H7 (cell line): ENCODE measurements at regions not wholly inside any gene's neighbourhood (a gene's known extent, or its start where the extent isn't known, plus 50 kb on each side); places are given as distances from the start of the nearest gene placed in this dataset.

Experiments used
- DNase-seq: peaks from one replicate; pipeline ENCODE4 v3.0.0; 2012
- H3K27me3 ChIP-seq: 2 replicates; pipeline ENCODE4 v1.6.0; 2011; ENCODE audit warnings: mild to moderate bottlenecking, low read length; ENCODE audit not compliant: control insufficient read depth, insufficient read depth
- H3K36me3 ChIP-seq: replicated peaks from 2 replicates; pipeline ENCODE4 v1.5.1; 2011; ENCODE audit warnings: low read length; ENCODE audit not compliant: control insufficient read depth, insufficient read depth
- H3K4me3 ChIP-seq: 2 replicates; pipeline ENCODE4 v1.5.1; 2011; ENCODE audit warnings: low read depth, mild to moderate bottlenecking, control low read depth, low read length, moderate library complexity; ENCODE audit not compliant: insufficient read depth

DNA sequence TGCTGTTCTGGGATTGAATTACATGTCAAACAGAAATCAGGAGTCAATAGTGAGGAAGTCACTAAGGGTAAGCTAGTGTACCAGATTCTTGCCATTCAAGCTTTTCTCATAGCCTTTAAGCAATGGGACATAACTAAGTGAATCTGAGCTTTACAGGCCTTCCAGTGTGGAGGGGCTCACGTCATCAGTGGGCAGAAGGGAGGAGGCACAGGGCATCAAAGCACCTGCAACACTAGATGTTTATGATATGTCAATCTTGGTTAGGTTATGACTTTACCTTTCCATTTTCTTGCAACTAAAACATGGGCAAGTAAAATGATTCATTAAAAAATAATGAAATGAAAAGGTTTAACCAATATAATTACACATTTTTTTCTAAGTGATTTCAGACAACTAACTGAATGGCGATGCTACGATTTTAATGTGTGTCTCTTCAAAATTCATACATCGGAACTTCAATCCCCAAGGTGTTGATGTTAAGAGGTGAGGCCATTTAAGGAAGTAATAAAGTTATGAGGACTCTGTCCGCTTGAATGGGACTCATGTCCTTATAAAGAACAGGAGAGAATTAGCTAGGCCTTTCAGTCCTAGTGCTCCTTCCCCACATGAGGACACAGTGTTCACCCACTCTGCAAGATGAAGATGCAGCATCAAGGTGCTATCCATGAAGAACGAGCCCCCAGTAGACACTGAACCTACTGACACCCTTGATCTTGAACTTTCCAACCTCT, 1169.2 kb upstream of the NXPH2 start:
- Histone ChIP-seq H3K36me3 (no peaks in the 10 kb centered on the region), H3K4me3 (no peak overlapping the region), H3K27me3 (no peaks in the 10 kb centered on the region)
- DNase-seq: no peak

DNA sequence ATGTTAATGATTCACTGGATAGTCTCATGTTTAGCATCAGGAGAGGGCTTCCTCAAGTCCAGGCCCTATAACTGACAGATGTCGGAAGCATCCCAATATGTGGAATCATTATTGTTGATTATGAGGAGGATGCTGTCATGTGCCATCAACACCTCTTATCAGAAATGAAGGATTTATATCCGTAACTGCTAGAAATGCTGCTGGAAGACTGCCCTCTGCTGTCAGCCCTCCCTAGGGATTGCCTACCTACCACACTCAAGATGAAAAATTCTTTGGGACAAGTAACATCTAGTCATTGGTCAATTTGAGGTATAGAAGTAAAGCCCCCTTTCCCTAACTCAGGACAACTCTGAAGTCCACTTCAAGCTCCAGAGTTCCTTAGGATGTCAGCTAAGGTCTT, 1166.5 kb upstream of the NXPH2 start:
- H3K4me3 ChIP-seq: no peak overlapping the region
- no peaks in the 10 kb centered on the region for H3K36me3 ChIP-seq
- DNase-seq: peak; percentile 11
- no peaks in the 10 kb centered on the region for H3K27me3 ChIP-seq

DNA sequence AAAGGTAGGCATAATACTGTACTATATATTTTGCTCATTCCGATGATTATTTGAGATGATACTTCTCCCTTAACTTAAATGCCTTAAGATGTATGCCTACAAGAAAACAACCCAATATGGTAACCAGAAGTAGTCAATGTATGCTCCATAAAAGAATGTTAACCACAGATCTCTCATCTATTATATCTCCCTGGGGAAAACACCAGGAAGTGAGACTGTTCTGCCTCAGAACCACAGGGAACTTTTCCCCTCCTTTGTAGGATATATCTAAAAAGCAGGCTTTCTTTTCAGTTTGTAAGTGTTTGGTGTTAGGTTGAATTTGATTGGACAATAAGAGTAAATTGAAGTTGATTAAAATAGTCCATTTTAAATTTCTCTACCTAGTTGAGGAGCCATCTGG, 1160.5 kb upstream of the NXPH2 start:
- H3K4me3 ChIP-seq: no peak overlapping the region
- no peaks in the 10 kb centered on the region for H3K36me3 ChIP-seq
- no peak for DNase-seq
- H3K27me3 ChIP-seq: no peaks in the 10 kb centered on the region

DNA sequence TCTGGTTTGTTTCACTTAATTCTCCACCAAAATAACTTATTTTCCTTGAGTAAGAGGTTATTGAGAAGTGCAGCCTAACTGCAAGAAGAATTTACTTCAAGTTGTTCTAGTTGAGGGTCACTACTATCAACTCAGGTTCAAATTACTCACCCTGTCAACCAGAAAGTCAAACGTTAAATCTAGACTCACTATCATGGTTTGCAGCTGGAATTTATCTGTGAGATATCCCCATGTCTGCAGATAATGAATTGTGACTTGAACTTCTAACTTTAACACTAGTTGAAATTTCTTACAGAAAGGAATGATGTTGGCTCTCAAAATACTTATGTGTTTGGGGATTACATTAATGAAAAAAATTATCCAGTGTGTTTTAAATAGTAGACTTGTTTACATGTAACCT, 1145.7 kb upstream of the NXPH2 start:
- no peak overlapping the region for H3K4me3 ChIP-seq
- no peaks in the 10 kb centered on the region for H3K36me3 ChIP-seq
- no peak for DNase-seq
- H3K27me3 ChIP-seq: no peaks in the 10 kb centered on the region

DNA sequence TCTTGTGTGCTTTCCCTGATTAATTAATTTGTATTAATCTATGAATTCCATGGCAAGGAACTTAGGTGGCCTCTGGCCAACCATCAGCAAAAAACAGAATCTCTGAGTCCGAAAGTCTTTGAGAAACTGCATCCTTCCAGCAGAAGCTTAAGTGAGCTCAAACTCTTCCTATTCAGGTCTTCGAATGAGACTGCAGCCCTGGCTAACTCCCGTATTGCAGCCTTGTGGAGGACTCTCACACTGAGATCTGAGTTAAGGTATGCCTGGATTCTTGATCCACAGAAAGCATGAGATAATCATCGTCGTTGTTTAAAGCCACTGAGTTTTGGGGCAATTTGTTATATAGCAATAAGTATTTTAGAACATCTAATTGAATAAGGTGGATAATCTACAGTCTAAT, 1143.9 kb upstream of the NXPH2 start:
- DNase-seq: peak; percentile 5
- Histone ChIP-seq H3K27me3 (no peaks in the 10 kb centered on the region), H3K4me3 (no peak overlapping the region), H3K36me3 (no peaks in the 10 kb centered on the region)

DNA sequence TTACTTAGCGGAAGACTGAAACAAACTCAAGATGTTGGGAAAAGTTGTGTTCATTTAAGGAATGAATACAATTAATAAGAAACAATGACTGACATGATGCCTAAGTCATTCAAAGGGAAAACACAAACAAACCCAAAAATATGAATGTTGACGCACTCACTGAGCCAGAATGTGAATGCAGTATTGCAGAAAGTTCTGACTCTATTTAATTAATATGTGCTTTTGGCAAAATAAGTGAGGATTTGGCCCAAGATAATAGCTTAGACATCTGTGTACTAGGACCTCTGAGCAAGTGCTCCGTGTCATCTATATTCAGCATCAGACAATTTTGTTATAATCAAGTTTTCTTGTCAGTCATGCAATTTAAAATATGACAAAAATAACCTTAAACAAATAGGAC, 1138.8 kb upstream of the NXPH2 start:
- no peak for DNase-seq
- H3K36me3 ChIP-seq: no peaks in the 10 kb centered on the region
- H3K4me3 ChIP-seq: no peak overlapping the region
- H3K27me3 ChIP-seq: no peaks in the 10 kb centered on the region

DNA sequence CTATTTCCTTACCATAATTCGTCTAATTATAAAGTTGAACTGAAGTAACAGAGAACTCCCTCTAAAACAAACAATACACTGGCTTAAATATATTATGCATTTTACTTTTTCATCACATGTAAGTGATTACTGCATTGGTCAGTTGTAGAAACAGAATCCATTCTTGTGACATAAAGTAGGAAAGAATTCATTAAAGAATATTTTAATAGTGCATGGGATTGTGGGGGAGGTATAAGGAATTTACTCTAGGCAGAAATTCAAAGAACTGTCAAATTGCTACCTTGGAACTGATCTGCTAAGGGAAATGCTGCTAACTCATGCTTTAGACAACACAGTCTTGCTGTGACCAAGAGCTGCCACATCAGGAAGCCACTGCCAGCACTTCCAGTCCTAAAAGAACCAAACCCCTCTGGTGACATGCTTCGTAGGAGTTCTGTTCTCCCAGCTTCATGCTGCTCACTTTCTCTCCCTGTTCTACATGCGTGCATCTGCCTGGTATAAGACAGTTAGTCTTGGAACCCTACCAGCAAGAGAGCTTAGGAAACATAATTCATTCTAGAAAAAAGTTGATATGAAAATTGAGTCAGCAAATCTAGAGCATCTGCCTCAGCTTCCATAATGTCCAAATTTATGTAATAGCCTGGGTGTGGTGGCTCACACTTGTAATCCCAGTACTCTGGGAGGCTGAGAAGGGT, 1137.6 kb upstream of the NXPH2 start:
- Histone ChIP-seq H3K4me3 (no peak overlapping the region), H3K27me3 (no peaks in the 10 kb centered on the region), H3K36me3 (no peaks in the 10 kb centered on the region)
- DNase-seq: no peak

DNA sequence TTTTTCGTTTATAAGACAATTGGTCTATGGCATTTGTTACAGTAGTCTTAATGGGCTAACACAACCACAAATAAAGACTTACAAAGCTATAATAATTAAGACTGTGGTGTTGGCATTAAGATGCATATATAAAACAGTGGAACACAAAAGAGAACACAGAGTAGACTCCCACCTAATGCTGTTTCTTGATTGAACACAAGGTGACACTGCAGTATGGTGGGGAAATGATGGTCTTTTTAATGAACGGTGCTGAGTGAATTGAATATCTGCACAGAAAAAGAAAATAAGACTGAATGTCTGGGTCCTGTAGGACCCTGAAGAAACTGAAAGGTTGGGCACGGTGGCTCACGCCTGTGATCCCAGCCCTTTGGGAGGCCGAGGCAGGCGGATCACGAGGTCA, 1136.6 kb upstream of the NXPH2 start:
- no peak for DNase-seq
- H3K36me3 ChIP-seq: no peaks in the 10 kb centered on the region
- no peak overlapping the region for H3K4me3 ChIP-seq
- H3K27me3 ChIP-seq: no peaks in the 10 kb centered on the region

DNA sequence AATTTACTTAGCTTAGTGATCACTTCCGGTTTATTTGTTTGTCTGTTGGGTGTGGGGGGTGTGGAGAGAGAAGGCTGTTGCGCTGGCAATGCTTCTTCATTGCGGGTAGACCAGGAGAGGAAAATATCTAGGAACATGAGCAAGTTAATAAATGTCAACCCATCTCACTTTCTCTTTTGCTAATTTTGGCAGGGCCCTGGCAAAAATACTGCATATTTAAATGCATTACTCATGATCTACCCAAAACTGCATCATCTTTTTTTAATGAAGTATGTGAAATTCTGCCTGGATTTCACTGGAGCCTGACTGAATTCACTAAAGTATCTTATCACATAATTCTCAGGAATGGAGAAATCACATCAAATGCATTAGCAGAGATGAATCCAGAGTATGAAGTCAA, 1131.0 kb upstream of the NXPH2 start:
- DNase-seq: no peak
- H3K36me3 ChIP-seq: no peaks in the 10 kb centered on the region
- no peaks in the 10 kb centered on the region for H3K27me3 ChIP-seq
- no peak overlapping the region for H3K4me3 ChIP-seq

DNA sequence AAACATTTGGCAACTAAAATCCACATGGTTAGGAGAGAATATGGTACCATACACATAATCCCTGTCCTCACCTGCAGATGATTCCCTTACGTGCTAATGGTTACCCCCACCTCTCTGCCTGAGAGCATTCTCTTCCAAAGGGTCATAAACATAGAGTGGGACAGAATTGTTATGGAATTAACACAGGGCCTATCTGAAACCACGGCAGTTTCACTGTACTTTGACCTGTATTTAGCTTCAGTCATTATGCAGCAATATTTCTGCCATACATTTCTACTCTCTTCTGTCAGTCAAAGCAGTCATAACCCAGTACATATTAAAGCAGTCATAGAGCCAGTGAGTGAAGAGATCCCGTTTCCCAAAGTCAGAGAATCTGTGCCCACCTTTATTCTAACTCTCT, 1128.9 kb upstream of the NXPH2 start:
- Histone ChIP-seq H3K36me3 (no peaks in the 10 kb centered on the region), H3K4me3 (no peak overlapping the region), H3K27me3 (no peaks in the 10 kb centered on the region)
- DNase-seq: no peak

DNA sequence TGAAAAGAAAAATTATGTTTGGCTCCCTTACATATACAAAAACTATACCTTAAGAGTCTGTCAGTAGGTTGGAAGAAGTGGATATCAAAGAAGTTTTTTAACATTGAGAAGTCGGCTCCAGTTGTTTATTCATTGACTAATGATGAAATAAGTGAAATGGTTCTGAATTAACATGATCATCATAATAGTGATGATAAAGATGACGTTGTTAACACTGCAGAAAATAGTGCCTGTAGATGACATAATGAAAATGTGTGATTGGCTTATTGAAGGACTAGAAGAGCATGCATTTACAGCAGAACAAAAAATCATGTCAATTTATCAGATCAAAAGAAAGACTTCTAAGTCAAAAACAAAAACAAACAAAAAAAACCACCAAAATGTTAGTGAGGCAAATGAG, 1125.4 kb upstream of the NXPH2 start:
- DNase-seq: no peak
- H3K36me3 ChIP-seq: no peaks in the 10 kb centered on the region
- H3K27me3 ChIP-seq: no peaks in the 10 kb centered on the region
- no peak overlapping the region for H3K4me3 ChIP-seq

DNA sequence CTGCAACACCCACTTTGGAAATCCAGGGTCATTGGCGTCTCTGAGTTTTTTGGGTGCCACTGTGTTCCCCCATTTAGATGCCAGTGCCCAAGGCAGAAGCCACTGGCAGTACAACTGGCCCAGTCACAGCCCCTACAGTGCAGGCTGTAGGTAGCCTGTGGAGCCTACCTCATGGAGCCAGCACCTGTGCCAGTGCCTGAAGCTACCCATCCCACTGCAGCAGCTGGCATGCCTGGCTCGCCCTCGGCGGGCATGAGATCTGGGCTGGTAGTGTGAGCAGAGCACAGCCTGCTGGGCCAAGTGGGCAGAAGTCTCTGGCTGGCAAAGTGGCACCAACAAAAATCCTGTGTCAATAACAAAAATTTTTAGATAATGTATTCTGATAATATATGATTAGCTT, 1111.4 kb upstream of the NXPH2 start:
- DNase-seq: no peak
- Histone ChIP-seq H3K4me3 (no peak overlapping the region), H3K36me3 (no peaks in the 10 kb centered on the region), H3K27me3 (no peaks in the 10 kb centered on the region)

DNA sequence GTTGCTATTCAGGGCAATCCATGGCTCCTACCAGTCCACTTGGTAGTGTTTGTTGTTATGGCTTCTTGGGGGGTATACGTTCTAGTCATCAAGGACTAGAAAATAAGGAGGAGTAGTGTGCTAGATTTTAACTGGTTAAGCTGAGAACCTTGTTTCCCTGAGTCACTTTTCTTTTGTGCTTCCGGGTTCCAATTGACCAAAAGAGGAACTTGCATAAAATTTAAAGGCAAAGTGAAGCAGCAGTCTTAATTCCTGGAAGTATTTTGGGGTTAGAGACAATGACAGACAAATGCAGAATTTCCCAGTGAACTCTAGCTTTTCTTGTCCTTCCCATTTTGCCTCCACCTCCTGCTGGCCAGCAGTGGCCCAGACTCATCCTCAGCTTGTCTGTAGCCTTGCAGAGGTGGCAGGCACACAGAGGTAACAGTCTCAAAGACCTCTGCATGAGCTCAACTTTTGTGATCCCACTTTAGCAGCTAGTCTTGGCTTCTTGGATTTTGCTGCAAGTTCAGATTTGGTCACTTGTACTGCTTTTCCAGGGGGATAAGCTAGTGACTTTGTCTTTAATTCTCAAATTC, 1105.8 kb upstream of the NXPH2 start:
- Histone ChIP-seq H3K4me3 (no peak overlapping the region), H3K27me3 (no peaks in the 10 kb centered on the region), H3K36me3 (no peaks in the 10 kb centered on the region)
- DNase-seq: peak; percentile 5

DNA sequence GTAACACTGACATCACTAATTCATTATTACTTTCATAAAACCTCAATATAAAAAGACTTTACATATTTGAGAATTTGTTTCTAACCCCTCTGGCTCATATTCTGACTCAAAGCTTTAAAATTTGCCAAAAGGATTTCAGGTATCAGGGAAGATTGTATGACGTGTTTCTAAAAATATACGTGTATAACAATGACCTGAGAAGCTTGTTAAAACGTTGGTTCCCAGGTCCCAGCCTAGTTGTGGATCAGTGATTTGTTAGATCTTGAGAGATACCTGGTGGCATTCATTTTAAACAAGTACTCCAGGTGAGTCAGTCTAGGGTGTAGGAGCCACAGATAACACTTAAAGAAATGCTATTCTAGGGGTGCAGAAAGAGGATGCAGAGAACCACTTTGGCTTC, 1096.8 kb upstream of the NXPH2 start:
- Histone ChIP-seq H3K36me3 (no peaks in the 10 kb centered on the region), H3K4me3 (no peak overlapping the region), H3K27me3 (no peaks in the 10 kb centered on the region)
- no peak for DNase-seq

DNA sequence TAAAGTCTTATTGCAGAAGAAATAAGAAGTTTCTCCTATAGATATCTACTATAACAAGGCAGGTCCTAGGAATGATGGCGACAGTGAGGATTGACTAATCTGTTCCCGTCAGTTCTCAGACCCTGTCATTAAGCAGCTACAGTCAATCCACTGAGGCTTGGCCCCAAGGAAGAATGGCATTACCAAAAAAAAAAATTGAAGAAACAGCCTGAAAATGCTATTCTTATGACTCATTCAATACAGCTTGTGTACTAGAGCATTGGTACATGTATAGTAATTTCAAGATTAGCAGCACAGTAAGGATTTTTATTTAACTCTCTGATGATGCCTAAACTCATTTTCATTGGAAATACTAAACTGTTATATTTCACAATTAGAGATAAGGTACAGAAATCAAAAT, 1096.1 kb upstream of the NXPH2 start:
- no peak for DNase-seq

More for the DNA sequence above, 1096.1 kb upstream of the NXPH2 start:
- no peak overlapping the region for H3K4me3 ChIP-seq
- no peaks in the 10 kb centered on the region for H3K36me3 ChIP-seq
- no peaks in the 10 kb centered on the region for H3K27me3 ChIP-seq
